ENCODE measurements at regions not wholly inside any gene's neighbourhood (a gene's known extent, or its start where the extent isn't known, plus 50 kb on each side); places are given as distances from the start of the nearest gene placed in this dataset.

- DNase-seq (ENCODE audit: low read depth) = no peak
- no peak for TF ChIP-seq CTCF (conservative IDR thresholded peaks at IDR 0.05; ENCODE audit: low read depth, low read length)
- H3K4me3 ChIP-seq (ENCODE audit: low read length) = no peak overlapping the region
Measured at GRCh38 chr3:62954580-62954979, 79.4 kb upstream of the CADPS start.

GRCh38 chr3:62955126-62955525 is 79.9 kb upstream of the CADPS start:
- DNase-seq (ENCODE audit: low read depth) = no peak
- H3K4me3 ChIP-seq (ENCODE audit: low read length) = no peak overlapping the region
- no peak for TF ChIP-seq CTCF (conservative IDR thresholded peaks at IDR 0.05; ENCODE audit: low read depth, low read length)

GRCh38 chr3:62956411-62956810 is 81.2 kb upstream of the CADPS start:
- TF ChIP-seq CTCF (conservative IDR thresholded peaks at IDR 0.05; ENCODE audit: low read depth, low read length) = no peak
- DNase-seq (ENCODE audit: low read depth) = no peak
- no peak overlapping the region for H3K4me3 ChIP-seq (ENCODE audit: low read length)

- H3K4me3 ChIP-seq (ENCODE audit: low read length) = no peak overlapping the region
- TF ChIP-seq CTCF (conservative IDR thresholded peaks at IDR 0.05; ENCODE audit: low read depth, low read length) = no peak
Measured at GRCh38 chr3:62961874-62962556, 86.8 kb upstream of the CADPS start.

GRCh38 chr3:62962714-62963113 is 87.5 kb upstream of the CADPS start:
- H3K4me3 ChIP-seq (ENCODE audit: low read length) = no peak overlapping the region
- no peak for TF ChIP-seq CTCF (conservative IDR thresholded peaks at IDR 0.05; ENCODE audit: low read depth, low read length)
- DNase-seq (ENCODE audit: low read depth) = no peak

More at GRCh38 chr3:62961874-62962556, 86.8 kb upstream of the CADPS start:
- DNase-seq (ENCODE audit: low read depth) = no peak

- no peak for DNase-seq (ENCODE audit: low read depth)
- H3K4me3 ChIP-seq (ENCODE audit: low read length) = no peak overlapping the region
- TF ChIP-seq CTCF (conservative IDR thresholded peaks at IDR 0.05; ENCODE audit: low read depth, low read length) = no peak
Measured at GRCh38 chr3:62965311-62965710, 90.1 kb upstream of the CADPS start.

GRCh38 chr3:62968128-62968527 is 92.9 kb upstream of the CADPS start:
- H3K4me3 ChIP-seq (ENCODE audit: low read length) = no peak overlapping the region
- DNase-seq (ENCODE audit: low read depth) = no peak
- no peak for TF ChIP-seq CTCF (conservative IDR thresholded peaks at IDR 0.05; ENCODE audit: low read depth, low read length)
